Sigmoid colon (tissue), 6 donors: ENCODE measurements at regions not wholly inside any gene's neighbourhood (a gene's known extent, or its start where the extent isn't known, plus 50 kb on each side); places are given as distances from the start of the nearest gene placed in this dataset.
A peak's percentile ranks its signal among the peaks of the same experiment; 100 is the strongest.

Experiments
- DNase-seq: peaks from one replicate; pipeline ENCODE4 v3.0.0-alpha.2; 2019
- H3K27ac ChIP-seq, 4 donors: fragments of 200-600 bp; sonication (generic); one replicate each; pipeline ENCODE4 v1.5.1; 2016 to 2019; ENCODE audit warnings: mild to moderate bottlenecking in 1 of 4
- H3K27me3 ChIP-seq, 3 donors: fragments of 200-600 bp; sonication (generic); one replicate each; pipeline ENCODE4 v1.5.1; 2019; ENCODE audit warnings: mild to moderate bottlenecking in 1 of 3
- H3K36me3 ChIP-seq, 4 donors: fragments of 200-600 bp; sonication (generic); one replicate each; pipeline ENCODE4 v1.5.1; 2016 to 2019
- H3K4me1 ChIP-seq, 4 donors: fragments of 200-600 bp; sonication (generic); one replicate each; pipeline ENCODE4 v1.5.1; 2017 to 2019
- H3K4me3 ChIP-seq, 4 donors: fragments of 200-600 bp; sonication (generic); one replicate each; pipeline ENCODE4 v1.5.1; 2017 to 2019; ENCODE audit warnings: mild to moderate bottlenecking in 2 of 4, moderate library complexity in 1 of 4
- H3K9me3 ChIP-seq, 4 donors: fragments of 200-600 bp in 3 of 4; sonication (generic) in 3 of 4; one replicate each; pipeline versions ENCODE4 v1.5.1 to v1.6.1; 2013 to 2019
- CTCF ChIP-seq, 4 experiments: fragments of 450-650 bp in 3 of 4; fragments of 200-600 bp in 1 of 4; IDR thresholded peaks; one replicate each; pipeline ENCODE4 v1.5.1; 2016 to 2019; ENCODE audit warnings: antibody characterized with exemption in 4 of 4, mild to moderate bottlenecking in 3 of 4, moderate library complexity in 2 of 4
- EP300 ChIP-seq, 4 donors: sonication (generic); formaldehyde crosslinking; IDR thresholded peaks; one replicate each; pipeline ENCODE4 v1.6.1; 2017; ENCODE audit warnings: antibody characterized with exemption in 4 of 4
- POLR2A ChIP-seq, 2 donors: fragments of 450-650 bp; IDR thresholded peaks; one replicate each; pipeline ENCODE4 v1.6.1; 2016; ENCODE audit warnings: antibody characterized with exemption in 2 of 2, mild to moderate bottlenecking in 2 of 2, moderate library complexity in 2 of 2
- POLR2AphosphoS5 ChIP-seq, 4 donors: sonication (generic); formaldehyde crosslinking; IDR thresholded peaks; one replicate each; pipeline ENCODE4 v1.6.1; 2017; ENCODE audit warnings: antibody characterized with exemption in 4 of 4
- WGBS, 2 donors: extraction: QIAGEN DNeasy Blood & Tissue Kit; methylation state at CpG; one replicate each; pipeline ENCODE4 v1.1.7; 2013; 5-methylcytosine and 5-hydroxymethylcytosine counted together
- intact Hi-C: fragments of 100-400 bp; cut with DNase I; formaldehyde crosslinking; loops from one replicate; pipeline ENCODE4 v1.15.1; 2023
- donor health status: healthy with polysubstance abuse.
- donor health status: healthy.

- no peak overlapping the region for H3K27ac ChIP-seq
- peaks cover 0 to 11% (median 5%) of the 10 kb centered on the region in 4 donors for H3K4me1 ChIP-seq
- H3K27me3 ChIP-seq = no peaks in the 10 kb centered on the region
- H3K9me3 ChIP-seq = no peaks in the 10 kb centered on the region
- DNase-seq = no peak
- TF ChIP-seq EP300 (IDR thresholded peaks at IDR 0.05) = no peak
- no peak for TF ChIP-seq CTCF (IDR thresholded peaks at IDR 0.05)
- TF ChIP-seq POLR2A (IDR thresholded peaks at IDR 0.05) = no peak
- no peak for TF ChIP-seq POLR2AphosphoS5 (IDR thresholded peaks at IDR 0.05)
- intact Hi-C loops = no loop called here
- WGBS, 2 donors = 68 to 83% methylated on average over 4 of the region's 4 CpGs
- no peak overlapping the region for H3K4me3 ChIP-seq
- H3K36me3 ChIP-seq = no peaks in the 10 kb centered on the region
These were observed 113.5 kb downstream of the NAA11 start for GRCh38 chr4:79212311-79212710.

DNA sequence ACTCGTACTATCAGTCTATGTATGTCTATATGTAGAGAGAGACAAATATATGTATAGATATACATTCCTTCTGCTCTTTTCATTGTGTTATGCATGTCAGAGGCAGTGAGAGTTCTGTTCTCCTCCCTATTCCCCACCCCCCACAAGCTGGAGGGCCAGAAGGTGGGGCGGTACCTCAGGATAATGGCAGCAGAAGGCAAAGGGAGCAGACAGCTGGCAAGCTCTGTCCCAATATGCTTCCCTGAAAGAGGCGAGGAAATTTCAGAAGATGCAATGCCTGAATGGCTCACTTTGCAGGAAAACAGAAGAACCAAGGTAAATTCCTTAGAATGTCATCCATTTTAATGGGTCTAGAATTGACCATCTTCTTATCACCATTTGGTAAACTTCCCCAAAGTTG lies 114.4 kb downstream of the NAA11 start:
- H3K27ac ChIP-seq = no peak overlapping the region
- peaks cover 0 to 3% (median 0%) of the 10 kb centered on the region in 4 donors for H3K9me3 ChIP-seq
- TF ChIP-seq POLR2A (IDR thresholded peaks at IDR 0.05) (no peak), POLR2AphosphoS5 (IDR thresholded peaks at IDR 0.05) (no peak), CTCF (IDR thresholded peaks at IDR 0.05) (no peak), EP300 (IDR thresholded peaks at IDR 0.05) (no peak)
- peaks cover 0 to 11% (median 5%) of the 10 kb centered on the region in 4 donors for H3K4me1 ChIP-seq
- DNase-seq = no peak
- WGBS, 2 donors = 85 to 88% methylated on average over 3 of the region's 3 CpGs
- no peaks in the 10 kb centered on the region for H3K27me3 ChIP-seq
- intact Hi-C loops = no loop called here
- H3K4me3 ChIP-seq = no peak overlapping the region
- H3K36me3 ChIP-seq = no peaks in the 10 kb centered on the region

- intact Hi-C loops = no loop called here
- no peak overlapping the region for H3K27ac ChIP-seq
- H3K9me3 ChIP-seq = peaks cover 0 to 3% (median 0%) of the 10 kb centered on the region in 4 donors
- TF ChIP-seq POLR2AphosphoS5 (IDR thresholded peaks at IDR 0.05) = no peak
- TF ChIP-seq CTCF (IDR thresholded peaks at IDR 0.05) = no peak
- TF ChIP-seq POLR2A (IDR thresholded peaks at IDR 0.05) = no peak
- H3K4me3 ChIP-seq = no peak overlapping the region
- no peaks in the 10 kb centered on the region for H3K27me3 ChIP-seq
- no peak for DNase-seq
- H3K36me3 ChIP-seq = no peaks in the 10 kb centered on the region
- H3K4me1 ChIP-seq = peaks cover 0 to 11% (median 5%) of the 10 kb centered on the region in 4 donors
- 90 to 91% methylated on average over 7 of the region's 7 CpGs for WGBS, 2 donors
These were observed 115.2 kb downstream of the NAA11 start for GRCh38 chr4:79210636-79211049.

DNA sequence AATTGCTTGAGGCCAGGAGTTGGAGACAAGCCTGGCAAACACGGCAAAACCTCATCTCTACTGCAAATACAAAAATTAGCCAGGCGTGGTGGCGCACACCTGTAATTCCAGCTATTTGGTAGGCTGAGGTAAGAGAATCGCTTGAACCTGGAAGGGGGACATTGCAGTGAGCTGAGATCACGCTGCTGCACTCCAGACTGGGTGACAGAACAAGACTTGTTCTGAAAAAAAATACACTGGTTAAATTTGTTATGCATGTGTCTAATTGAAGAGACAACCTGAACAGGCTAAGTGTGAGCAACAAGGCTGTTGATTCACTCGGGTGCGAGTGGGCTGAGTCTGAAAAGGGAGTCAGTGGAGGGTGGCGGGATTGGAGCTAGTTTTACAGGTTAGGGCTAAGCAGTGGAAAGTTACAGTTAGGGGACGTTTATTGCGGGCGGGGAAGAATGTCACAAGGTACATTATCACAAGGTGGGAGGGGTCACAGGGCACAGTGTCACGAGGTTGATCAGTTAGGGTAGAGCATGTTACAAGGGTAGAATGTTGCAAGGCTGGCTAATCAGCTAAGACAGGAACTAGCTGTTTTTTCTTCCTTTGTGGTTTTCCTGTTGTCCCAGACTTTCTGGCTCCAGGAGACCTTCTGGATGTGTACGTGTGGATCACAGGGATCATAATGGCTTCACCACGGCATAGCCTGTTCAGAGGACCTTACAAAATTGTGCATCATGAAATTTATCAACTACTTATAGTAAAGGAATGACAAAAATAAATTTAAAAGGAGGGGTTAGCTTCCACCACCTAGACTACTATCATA lies 115.8 kb downstream of the NAA11 start:
- peaks cover 0 to 3% (median 0%) of the 10 kb centered on the region in 4 donors for H3K9me3 ChIP-seq
- no peaks in the 10 kb centered on the region for H3K36me3 ChIP-seq
- intact Hi-C loops = no loop called here
- H3K4me3 ChIP-seq = no peak overlapping the region
- TF ChIP-seq EP300 (IDR thresholded peaks at IDR 0.05) = no peak
- TF ChIP-seq POLR2AphosphoS5 (IDR thresholded peaks at IDR 0.05) = no peak
- H3K27me3 ChIP-seq = no peaks in the 10 kb centered on the region
- no peak overlapping the region for H3K27ac ChIP-seq
- H3K4me1 ChIP-seq = peaks cover 0 to 11% (median 5%) of the 10 kb centered on the region in 4 donors
- peak; percentile 45 for DNase-seq
- 36 to 57% methylated on average over 14 of the region's 14 CpGs for WGBS, 2 donors

- H3K27me3 ChIP-seq = no peaks in the 10 kb centered on the region
- peaks cover 0 to 11% (median 5%) of the 10 kb centered on the region in 4 donors for H3K4me1 ChIP-seq
- peaks cover 0 to 3% (median 0%) of the 10 kb centered on the region in 4 donors for H3K9me3 ChIP-seq
- WGBS, 2 donors = 85 to 88% methylated on average over 3 of the region's 3 CpGs
- DNase-seq = no peak
- H3K36me3 ChIP-seq = no peaks in the 10 kb centered on the region
- TF ChIP-seq POLR2A (IDR thresholded peaks at IDR 0.05) (no peak), POLR2AphosphoS5 (IDR thresholded peaks at IDR 0.05) (no peak), EP300 (IDR thresholded peaks at IDR 0.05) (no peak), CTCF (IDR thresholded peaks at IDR 0.05) (no peak)
- no peak overlapping the region for H3K4me3 ChIP-seq
- intact Hi-C loops = no loop called here
- no peak overlapping the region for H3K27ac ChIP-seq
These were observed 116.8 kb downstream of the NAA11 start for GRCh38 chr4:79209081-79209480.
